ENCODE measurements at regions not wholly inside any gene's neighbourhood (a gene's known extent, or its start where the extent isn't known, plus 50 kb on each side); places are given as distances from the start of the nearest gene placed in this dataset.

DNA sequence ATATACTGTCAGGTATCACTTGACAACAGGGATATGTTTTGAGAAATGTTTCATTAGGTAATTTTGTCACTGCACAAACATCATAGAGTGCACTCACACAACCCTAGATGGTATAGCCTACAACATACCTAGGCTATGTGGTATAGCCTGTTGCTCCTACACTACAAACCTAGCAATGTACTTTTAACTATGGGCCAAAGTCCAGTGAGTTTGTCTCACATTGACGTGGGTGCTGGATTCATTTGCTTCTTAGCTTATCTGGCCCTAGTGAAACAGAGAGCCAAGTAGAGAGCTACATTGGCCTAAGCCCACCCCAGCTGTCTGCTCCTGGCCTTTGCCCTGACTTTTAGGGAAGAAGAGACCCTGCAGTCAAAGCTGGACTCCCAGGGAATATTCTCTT is 180.7 kb upstream of the EGFLAM start (continued):
- TF ChIP-seq, protein P1, sequence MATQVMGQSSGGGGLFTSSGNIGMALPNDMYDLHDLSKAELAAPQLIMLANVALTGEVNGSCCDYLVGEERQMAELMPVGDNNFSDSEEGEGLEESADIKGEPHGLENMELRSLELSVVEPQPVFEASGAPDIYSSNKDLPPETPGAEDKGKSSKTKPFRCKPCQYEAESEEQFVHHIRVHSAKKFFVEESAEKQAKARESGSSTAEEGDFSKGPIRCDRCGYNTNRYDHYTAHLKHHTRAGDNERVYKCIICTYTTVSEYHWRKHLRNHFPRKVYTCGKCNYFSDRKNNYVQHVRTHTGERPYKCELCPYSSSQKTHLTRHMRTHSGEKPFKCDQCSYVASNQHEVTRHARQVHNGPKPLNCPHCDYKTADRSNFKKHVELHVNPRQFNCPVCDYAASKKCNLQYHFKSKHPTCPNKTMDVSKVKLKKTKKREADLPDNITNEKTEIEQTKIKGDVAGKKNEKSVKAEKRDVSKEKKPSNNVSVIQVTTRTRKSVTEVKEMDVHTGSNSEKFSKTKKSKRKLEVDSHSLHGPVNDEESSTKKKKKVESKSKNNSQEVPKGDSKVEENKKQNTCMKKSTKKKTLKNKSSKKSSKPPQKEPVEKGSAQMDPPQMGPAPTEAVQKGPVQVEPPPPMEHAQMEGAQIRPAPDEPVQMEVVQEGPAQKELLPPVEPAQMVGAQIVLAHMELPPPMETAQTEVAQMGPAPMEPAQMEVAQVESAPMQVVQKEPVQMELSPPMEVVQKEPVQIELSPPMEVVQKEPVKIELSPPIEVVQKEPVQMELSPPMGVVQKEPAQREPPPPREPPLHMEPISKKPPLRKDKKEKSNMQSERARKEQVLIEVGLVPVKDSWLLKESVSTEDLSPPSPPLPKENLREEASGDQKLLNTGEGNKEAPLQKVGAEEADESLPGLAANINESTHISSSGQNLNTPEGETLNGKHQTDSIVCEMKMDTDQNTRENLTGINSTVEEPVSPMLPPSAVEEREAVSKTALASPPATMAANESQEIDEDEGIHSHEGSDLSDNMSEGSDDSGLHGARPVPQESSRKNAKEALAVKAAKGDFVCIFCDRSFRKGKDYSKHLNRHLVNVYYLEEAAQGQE (IDR thresholded peaks at IDR 0.05; ENCODE audit: low read depth), result no peak
- TF ChIP-seq, protein P2, sequence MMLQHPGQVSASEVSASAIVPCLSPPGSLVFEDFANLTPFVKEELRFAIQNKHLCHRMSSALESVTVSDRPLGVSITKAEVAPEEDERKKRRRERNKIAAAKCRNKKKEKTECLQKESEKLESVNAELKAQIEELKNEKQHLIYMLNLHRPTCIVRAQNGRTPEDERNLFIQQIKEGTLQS (IDR thresholded peaks at IDR 0.05), result no peak
- TF ChIP-seq SRF (IDR thresholded peaks at IDR 0.05; ENCODE audit: low read depth) (no peak), JUND (IDR thresholded peaks at IDR 0.05) (no peak), POLR2A (IDR thresholded peaks at IDR 0.05; ENCODE audit: borderline replicate concordance, extremely low read depth, insufficient read depth, insufficient read length) (no peak), SP1 (IDR thresholded peaks at IDR 0.05; ENCODE audit: low read depth) (no peak), ZFX (IDR thresholded peaks at IDR 0.05) (no peak), EGR1 (IDR thresholded peaks at IDR 0.05; ENCODE audit: low read depth) (no peak), CBX3 (IDR thresholded peaks at IDR 0.05; ENCODE audit: low read depth) (no peak)
- TF ChIP-seq, protein P3, sequence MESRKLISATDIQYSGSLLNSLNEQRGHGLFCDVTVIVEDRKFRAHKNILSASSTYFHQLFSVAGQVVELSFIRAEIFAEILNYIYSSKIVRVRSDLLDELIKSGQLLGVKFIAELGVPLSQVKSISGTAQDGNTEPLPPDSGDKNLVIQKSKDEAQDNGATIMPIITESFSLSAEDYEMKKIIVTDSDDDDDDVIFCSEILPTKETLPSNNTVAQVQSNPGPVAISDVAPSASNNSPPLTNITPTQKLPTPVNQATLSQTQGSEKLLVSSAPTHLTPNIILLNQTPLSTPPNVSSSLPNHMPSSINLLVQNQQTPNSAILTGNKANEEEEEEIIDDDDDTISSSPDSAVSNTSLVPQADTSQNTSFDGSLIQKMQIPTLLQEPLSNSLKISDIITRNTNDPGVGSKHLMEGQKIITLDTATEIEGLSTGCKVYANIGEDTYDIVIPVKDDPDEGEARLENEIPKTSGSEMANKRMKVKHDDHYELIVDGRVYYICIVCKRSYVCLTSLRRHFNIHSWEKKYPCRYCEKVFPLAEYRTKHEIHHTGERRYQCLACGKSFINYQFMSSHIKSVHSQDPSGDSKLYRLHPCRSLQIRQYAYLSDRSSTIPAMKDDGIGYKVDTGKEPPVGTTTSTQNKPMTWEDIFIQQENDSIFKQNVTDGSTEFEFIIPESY (IDR thresholded peaks at IDR 0.05; ENCODE audit: extremely low read depth, insufficient replicate concordance, low read length), result no peak
